Osteoblast (primary cell): ENCODE measurements at regions not wholly inside any gene's neighbourhood (a gene's known extent, or its start where the extent isn't known, plus 50 kb on each side); places are given as distances from the start of the nearest gene placed in this dataset.

ENCODE experiments used
- DNase-seq: peaks from one replicate; pipeline ENCODE4 v3.0.0; 2011; ENCODE audit warnings: low spot score, mixed read lengths; ENCODE audit not compliant: insufficient read length; ENCODE audit errors: missing footprints
- H2AFZ ChIP-seq: 2 replicates; pipeline ENCODE4 v1.6.0; 2011; ENCODE audit warnings: mild to moderate bottlenecking, low read length
- H3K27ac ChIP-seq: 2 replicates; pipeline ENCODE4 v1.5.1; 2011; ENCODE audit warnings: mild to moderate bottlenecking, low read depth, low read length, moderate library complexity
- H3K27me3 ChIP-seq: 2 replicates; pipeline ENCODE4 v1.6.0; 2012; ENCODE audit warnings: mild to moderate bottlenecking, control low read depth, inconsistent platforms, low read length, moderate library complexity; ENCODE audit not compliant: insufficient read depth
- H3K36me3 ChIP-seq: 2 replicates; pipeline ENCODE4 v1.5.1; 2011; ENCODE audit warnings: mild to moderate bottlenecking, low read length, control low read depth, moderate library complexity; ENCODE audit not compliant: insufficient read depth
- H3K4me1 ChIP-seq: 2 replicates; pipeline ENCODE4 v1.5.1; 2011; ENCODE audit warnings: mild to moderate bottlenecking, low read length, control low read depth, moderate library complexity; ENCODE audit not compliant: insufficient read depth
- H3K4me2 ChIP-seq: 2 replicates; pipeline ENCODE4 v1.6.0; 2011; ENCODE audit warnings: mild to moderate bottlenecking, low read length; ENCODE audit not compliant: insufficient read depth
- H3K4me3 ChIP-seq: fragments of 200-600 bp; sonication (generic); 3 replicates; pipeline ENCODE4 v1.5.1; 2012; ENCODE audit warnings: mild to moderate bottlenecking, low read length, inconsistent platforms; ENCODE audit not compliant: insufficient read depth
- H3K79me2 ChIP-seq: 2 replicates; pipeline ENCODE4 v1.6.0; 2012; ENCODE audit warnings: mild to moderate bottlenecking, low read length, control low read depth, inconsistent platforms; ENCODE audit not compliant: insufficient read depth
- H3K9me3 ChIP-seq: 2 replicates; pipeline ENCODE4 v1.5.1; 2011; ENCODE audit warnings: low read depth, low read length, control low read depth
- H4K20me1 ChIP-seq: 2 replicates; pipeline ENCODE4 v1.6.0; 2012; ENCODE audit warnings: mild to moderate bottlenecking, low read length, control low read depth; ENCODE audit not compliant: insufficient read depth
- TF ChIP-seq, protein P1 (sequence below): IDR thresholded peaks from 2 replicates; pipeline ENCODE4 v1.5.1; 2011; ENCODE audit warnings: mild to moderate bottlenecking, low read depth, low read length, moderate library complexity; ENCODE audit errors: extremely low read depth

DNA sequence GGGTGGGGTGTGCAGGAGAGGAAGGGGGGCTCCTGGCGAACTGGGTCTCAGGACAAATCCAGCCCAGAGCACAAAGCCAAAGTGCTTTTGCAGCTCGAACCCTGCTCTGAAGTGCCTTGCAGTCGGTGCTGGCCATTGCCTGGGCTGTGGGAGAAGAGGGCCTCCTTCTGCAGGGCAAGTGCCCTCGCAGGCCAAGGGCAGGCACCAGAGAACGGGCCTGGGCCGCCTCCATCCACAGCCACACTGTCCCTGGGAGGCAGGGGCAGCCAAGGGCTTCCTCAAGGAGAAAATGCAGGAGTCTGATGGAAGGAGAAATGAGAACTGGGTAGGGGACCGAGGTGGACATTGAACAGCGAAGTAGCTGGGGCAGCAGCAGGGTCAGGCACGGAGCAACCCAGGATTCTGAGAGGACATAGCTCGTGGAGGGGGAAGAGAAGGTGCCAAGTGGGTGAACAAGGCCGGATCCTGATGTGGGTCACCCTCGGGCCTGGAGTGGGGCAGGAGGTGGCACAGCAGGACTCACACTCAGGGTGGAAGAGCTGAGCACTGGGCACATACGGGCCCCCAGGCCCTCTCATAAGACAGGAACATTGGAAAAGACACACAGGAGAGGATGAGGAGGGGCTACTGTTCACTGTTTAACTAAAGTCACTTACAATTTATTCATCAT lies 312.8 kb upstream of the SALL3 start:
- TF ChIP-seq, protein P1, sequence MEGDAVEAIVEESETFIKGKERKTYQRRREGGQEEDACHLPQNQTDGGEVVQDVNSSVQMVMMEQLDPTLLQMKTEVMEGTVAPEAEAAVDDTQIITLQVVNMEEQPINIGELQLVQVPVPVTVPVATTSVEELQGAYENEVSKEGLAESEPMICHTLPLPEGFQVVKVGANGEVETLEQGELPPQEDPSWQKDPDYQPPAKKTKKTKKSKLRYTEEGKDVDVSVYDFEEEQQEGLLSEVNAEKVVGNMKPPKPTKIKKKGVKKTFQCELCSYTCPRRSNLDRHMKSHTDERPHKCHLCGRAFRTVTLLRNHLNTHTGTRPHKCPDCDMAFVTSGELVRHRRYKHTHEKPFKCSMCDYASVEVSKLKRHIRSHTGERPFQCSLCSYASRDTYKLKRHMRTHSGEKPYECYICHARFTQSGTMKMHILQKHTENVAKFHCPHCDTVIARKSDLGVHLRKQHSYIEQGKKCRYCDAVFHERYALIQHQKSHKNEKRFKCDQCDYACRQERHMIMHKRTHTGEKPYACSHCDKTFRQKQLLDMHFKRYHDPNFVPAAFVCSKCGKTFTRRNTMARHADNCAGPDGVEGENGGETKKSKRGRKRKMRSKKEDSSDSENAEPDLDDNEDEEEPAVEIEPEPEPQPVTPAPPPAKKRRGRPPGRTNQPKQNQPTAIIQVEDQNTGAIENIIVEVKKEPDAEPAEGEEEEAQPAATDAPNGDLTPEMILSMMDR = no peak
- Histone ChIP-seq H3K36me3 (no peaks in the 10 kb centered on the region), H3K79me2 (no peaks in the 10 kb centered on the region), H3K9me3 (peaks cover 4% of the 10 kb centered on the region), H3K27me3 (no peaks in the 10 kb centered on the region), H2AFZ (no peak overlapping the region), H3K4me3 (no peak overlapping the region), H4K20me1 (no peaks in the 10 kb centered on the region), H3K4me1 (no peaks in the 10 kb centered on the region), H3K27ac (no peak overlapping the region), H3K4me2 (no peak overlapping the region)
- no peak for DNase-seq

DNA sequence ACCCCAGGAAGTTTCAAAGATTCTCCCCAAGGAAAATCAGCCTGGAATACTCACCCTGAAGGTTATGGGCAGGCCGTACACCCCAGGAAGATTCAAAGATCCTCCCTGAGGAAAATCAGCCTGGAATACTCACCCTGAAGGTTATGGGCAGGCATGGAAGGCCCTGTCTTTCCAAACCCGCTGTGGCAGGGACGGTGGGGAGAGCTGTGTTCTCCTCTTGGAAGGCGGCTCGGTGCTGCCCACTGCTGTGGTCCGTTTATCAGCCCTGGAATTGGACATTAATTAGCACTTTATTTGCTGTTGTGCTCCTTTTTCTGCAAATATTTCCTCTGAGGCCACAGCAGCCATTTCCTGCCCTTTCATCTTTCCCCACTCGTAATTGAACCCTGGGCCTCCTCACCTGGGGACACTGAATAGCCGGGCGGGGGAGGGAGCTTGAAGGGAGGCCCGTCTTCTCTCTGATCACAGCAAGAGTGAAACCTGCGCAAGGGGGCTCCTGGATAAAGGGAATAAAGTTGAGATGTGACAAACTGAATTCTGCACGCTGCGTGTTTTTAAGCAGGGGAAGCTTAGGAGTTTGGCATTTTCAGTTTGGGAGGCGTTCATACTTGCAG lies 308.7 kb upstream of the SALL3 start:
- Histone ChIP-seq H3K36me3 (no peaks in the 10 kb centered on the region), H3K79me2 (no peaks in the 10 kb centered on the region), H3K27ac (no peak overlapping the region), H2AFZ (no peak overlapping the region), H3K27me3 (no peaks in the 10 kb centered on the region), H3K9me3 (peaks cover 4% of the 10 kb centered on the region), H3K4me2 (no peak overlapping the region), H4K20me1 (no peaks in the 10 kb centered on the region), H3K4me3 (no peak overlapping the region), H3K4me1 (no peaks in the 10 kb centered on the region)
- TF ChIP-seq, protein P1 = no peak
- DNase-seq = no peak

DNA sequence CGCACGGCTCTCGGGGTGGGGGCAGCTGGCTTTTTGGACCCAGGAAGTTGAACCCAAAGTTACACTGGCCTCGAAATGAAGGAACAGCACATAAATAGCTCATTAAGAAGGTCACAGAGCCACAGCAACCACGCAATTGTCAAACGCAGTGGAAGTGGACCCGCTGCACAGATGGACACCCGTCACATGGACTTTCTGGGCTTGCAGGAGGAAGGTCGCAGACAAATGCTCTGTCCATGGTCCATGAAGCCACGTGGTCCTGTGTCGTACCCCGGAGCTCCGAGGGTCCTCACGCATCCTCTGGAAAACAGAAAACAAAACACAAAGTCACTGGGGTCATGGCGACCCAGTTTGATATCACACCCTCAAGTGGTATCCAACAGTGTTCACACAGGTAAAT lies 308.1 kb upstream of the SALL3 start:
- H3K27me3 ChIP-seq = no peaks in the 10 kb centered on the region
- no peak overlapping the region for H3K4me2 ChIP-seq
- TF ChIP-seq, protein P1 = no peak
- H3K4me3 ChIP-seq = no peak overlapping the region
- H3K9me3 ChIP-seq = peaks cover 4% of the 10 kb centered on the region
- H4K20me1 ChIP-seq = no peaks in the 10 kb centered on the region
- no peaks in the 10 kb centered on the region for H3K4me1 ChIP-seq
- H2AFZ ChIP-seq = no peak overlapping the region
- H3K27ac ChIP-seq = no peak overlapping the region
- no peaks in the 10 kb centered on the region for H3K79me2 ChIP-seq
- no peaks in the 10 kb centered on the region for H3K36me3 ChIP-seq
- DNase-seq = peak; percentile 55

DNA sequence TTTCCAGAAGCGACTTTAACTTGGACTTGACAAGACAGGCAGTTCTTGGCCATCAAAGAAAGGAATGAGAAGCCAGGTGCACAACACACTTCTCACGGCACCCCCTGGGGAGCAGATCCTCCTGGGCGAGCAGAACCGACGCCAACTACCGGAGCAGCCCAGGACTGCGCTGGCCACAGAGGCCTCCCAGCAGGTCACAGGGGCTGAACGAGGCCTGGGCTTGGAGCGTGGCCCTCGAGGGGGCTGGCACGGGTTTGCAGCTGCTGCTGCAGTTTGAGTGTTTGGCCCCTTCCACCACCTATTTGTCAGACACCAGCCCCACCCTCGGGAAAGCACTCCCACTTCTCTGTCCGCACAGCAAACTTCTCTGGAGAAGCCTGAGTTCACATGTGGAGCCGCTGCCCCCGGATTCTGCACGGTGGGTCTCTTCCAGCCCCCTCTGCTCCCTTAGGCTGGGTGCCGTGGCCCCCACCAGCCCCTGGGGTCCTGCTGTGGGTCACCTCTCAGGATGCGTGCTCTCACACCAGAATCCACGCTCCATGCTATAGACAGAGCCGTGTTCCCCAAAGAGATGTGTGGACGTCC lies 306.7 kb upstream of the SALL3 start:
- Histone ChIP-seq H3K79me2 (no peaks in the 10 kb centered on the region), H3K4me1 (no peaks in the 10 kb centered on the region), H3K9me3 (peaks cover 4% of the 10 kb centered on the region), H4K20me1 (no peaks in the 10 kb centered on the region), H3K4me3 (no peak overlapping the region), H3K4me2 (no peak overlapping the region), H3K27ac (no peak overlapping the region), H3K27me3 (no peaks in the 10 kb centered on the region), H3K36me3 (no peaks in the 10 kb centered on the region), H2AFZ (no peak overlapping the region)
- TF ChIP-seq, protein P1 = no peak
- no peak for DNase-seq
